ENCODE measurements at regions not wholly inside any gene's neighbourhood (a gene's known extent, or its start where the extent isn't known, plus 50 kb on each side); places are given as distances from the start of the nearest gene placed in this dataset.
"Not testable (repeated sequence)": the region's sequence is repeated elsewhere in the genome, so short reads cannot be mapped to it uniquely, and the experiment has no call there.

GRCh38 chr16:9676560-9677300 is 505.5 kb downstream of the GRIN2A start:
- H3K27ac ChIP-seq (ENCODE audit: low read length); DNase-seq; H3K4me3 ChIP-seq (ENCODE audit: low read length); H3K4me1 ChIP-seq (ENCODE audit: control insufficient read depth, insufficient read depth, low read length); intact Hi-C loops (cut with DNase I); ATAC-seq; H3K9me3 ChIP-seq (ENCODE audit: control insufficient read depth, low read length); H3K27me3 ChIP-seq (ENCODE audit: control insufficient read depth, insufficient read depth): not testable (repeated sequence)
- 88% methylated on average over 12 of the region's 12 CpGs for WGBS

GRCh38 chr16:9677301-9677653 is 505.0 kb downstream of the GRIN2A start:
- no peaks in the 10 kb centered on the region for H3K27me3 ChIP-seq (ENCODE audit: control insufficient read depth, insufficient read depth)
- no peak overlapping the region for H3K27ac ChIP-seq (ENCODE audit: low read length)
- WGBS: 70% methylated on average over 3 of the region's 3 CpGs
- DNase-seq (no peak), ATAC-seq (no peak)
- no peak overlapping the region for H3K4me3 ChIP-seq (ENCODE audit: low read length)
- no peaks in the 10 kb centered on the region for H3K4me1 ChIP-seq (ENCODE audit: control insufficient read depth, insufficient read depth, low read length)
- intact Hi-C loops (cut with DNase I): no loop called here
- no peaks in the 10 kb centered on the region for H3K9me3 ChIP-seq (ENCODE audit: control insufficient read depth, low read length)

- WGBS: 26% methylated on average over 11 of the region's 11 CpGs
- intact Hi-C loops (cut with DNase I): no loop called here
Measured at GRCh38 chr16:9679213-9679767, 502.9 kb downstream of the GRIN2A start.

GRCh38 chr16:9680019-9680655 is 502.1 kb downstream of the GRIN2A start:
- intact Hi-C loops (cut with DNase I): no loop called here
- no peaks in the 10 kb centered on the region for H3K9me3 ChIP-seq (ENCODE audit: control insufficient read depth, low read length)
- H3K4me3 ChIP-seq (ENCODE audit: low read length): no peak overlapping the region
- DNase-seq (no peak), ATAC-seq (no peak)
- no peak overlapping the region for H3K27ac ChIP-seq (ENCODE audit: low read length)
- H3K27me3 ChIP-seq (ENCODE audit: control insufficient read depth, insufficient read depth): no peaks in the 10 kb centered on the region
- WGBS: 46% methylated on average over 7 of the region's 7 CpGs
- H3K4me1 ChIP-seq (ENCODE audit: control insufficient read depth, insufficient read depth, low read length): no peaks in the 10 kb centered on the region

More at GRCh38 chr16:9679213-9679767, 502.9 kb downstream of the GRIN2A start:
- no peaks in the 10 kb centered on the region for H3K9me3 ChIP-seq (ENCODE audit: control insufficient read depth, low read length)
- no peaks in the 10 kb centered on the region for H3K27me3 ChIP-seq (ENCODE audit: control insufficient read depth, insufficient read depth)
- H3K4me3 ChIP-seq (ENCODE audit: low read length): no peak overlapping the region
- ATAC-seq: no peak
- no peak overlapping the region for H3K27ac ChIP-seq (ENCODE audit: low read length)
- DNase-seq: no peak
- H3K4me1 ChIP-seq (ENCODE audit: control insufficient read depth, insufficient read depth, low read length): no peaks in the 10 kb centered on the region

GRCh38 chr16:9680968-9681367 is 501.3 kb downstream of the GRIN2A start:
- 76% methylated on average over 2 of the region's 2 CpGs for whole genome bisulfite sequencing
- Histone ChIP-seq H3K4me1 (ENCODE audit: control insufficient read depth, insufficient read depth, low read length) (no peaks in the 10 kb centered on the region), H3K27ac (ENCODE audit: low read length) (no peak overlapping the region), H3K27me3 (ENCODE audit: control insufficient read depth, insufficient read depth) (no peaks in the 10 kb centered on the region), H3K4me3 (ENCODE audit: low read length) (no peak overlapping the region), H3K9me3 (ENCODE audit: control insufficient read depth, low read length) (no peaks in the 10 kb centered on the region)
- intact Hi-C loops (cut with DNase I): no loop called here
- DNase-seq (no peak), ATAC-seq (no peak)

- 70% methylated on average over 9 of the region's 9 CpGs for WGBS
- Histone ChIP-seq H3K4me3 (ENCODE audit: low read length) (no peak overlapping the region), H3K4me1 (ENCODE audit: control insufficient read depth, insufficient read depth, low read length) (no peaks in the 10 kb centered on the region), H3K27me3 (ENCODE audit: control insufficient read depth, insufficient read depth) (no peaks in the 10 kb centered on the region), H3K9me3 (ENCODE audit: control insufficient read depth, low read length) (no peaks in the 10 kb centered on the region), H3K27ac (ENCODE audit: low read length) (no peak overlapping the region)
- ATAC-seq: no peak
- intact Hi-C loops (cut with DNase I): no loop called here
- no peak for DNase-seq
Measured at GRCh38 chr16:9681508-9681907, 500.7 kb downstream of the GRIN2A start.

- Histone ChIP-seq H3K27me3 (ENCODE audit: control insufficient read depth, insufficient read depth) (no peaks in the 10 kb centered on the region), H3K4me1 (ENCODE audit: control insufficient read depth, insufficient read depth, low read length) (no peaks in the 10 kb centered on the region), H3K9me3 (ENCODE audit: control insufficient read depth, low read length) (no peaks in the 10 kb centered on the region), H3K4me3 (ENCODE audit: low read length) (no peak overlapping the region), H3K27ac (ENCODE audit: low read length) (no peak overlapping the region)
- no peak for DNase-seq
- ATAC-seq: no peak
- intact Hi-C loops (cut with DNase I): no loop called here
- 67% methylated on average over 2 of the region's 2 CpGs for WGBS
Measured at GRCh38 chr16:9682320-9682719, 499.9 kb downstream of the GRIN2A start.

GRCh38 chr16:9683677-9684076 is 498.6 kb downstream of the GRIN2A start:
- H3K4me3 ChIP-seq (ENCODE audit: low read length): no peak overlapping the region
- intact Hi-C loops (cut with DNase I): no loop called here
- no peaks in the 10 kb centered on the region for H3K9me3 ChIP-seq (ENCODE audit: control insufficient read depth, low read length)
- DNase-seq: no peak
- H3K27me3 ChIP-seq (ENCODE audit: control insufficient read depth, insufficient read depth): no peaks in the 10 kb centered on the region
- no peak overlapping the region for H3K27ac ChIP-seq (ENCODE audit: low read length)
- no peaks in the 10 kb centered on the region for H3K4me1 ChIP-seq (ENCODE audit: control insufficient read depth, insufficient read depth, low read length)
- ATAC-seq: no peak

- intact Hi-C loops (cut with DNase I): no loop called here
- no peak overlapping the region for H3K27ac ChIP-seq (ENCODE audit: low read length)
- no peak for ATAC-seq
Measured at GRCh38 chr16:9687737-9688319, 494.4 kb downstream of the GRIN2A start.

GRCh38 chr16:9689597-9689996 is 492.6 kb downstream of the GRIN2A start:
- Histone ChIP-seq H3K27me3 (ENCODE audit: control insufficient read depth, insufficient read depth) (no peaks in the 10 kb centered on the region), H3K27ac (ENCODE audit: low read length) (no peak overlapping the region), H3K9me3 (ENCODE audit: control insufficient read depth, low read length) (no peaks in the 10 kb centered on the region), H3K4me1 (ENCODE audit: control insufficient read depth, insufficient read depth, low read length) (no peaks in the 10 kb centered on the region), H3K4me3 (ENCODE audit: low read length) (no peak overlapping the region)
- DNase-seq (no peak), ATAC-seq (no peak)
- intact Hi-C loops (cut with DNase I): no loop called here

More at GRCh38 chr16:9687737-9688319, 494.4 kb downstream of the GRIN2A start:
- no peak for DNase-seq
- no peaks in the 10 kb centered on the region for H3K9me3 ChIP-seq (ENCODE audit: control insufficient read depth, low read length)
- no peak overlapping the region for H3K4me3 ChIP-seq (ENCODE audit: low read length)
- WGBS: 78% methylated on average over 4 of the region's 4 CpGs
- H3K4me1 ChIP-seq (ENCODE audit: control insufficient read depth, insufficient read depth, low read length): no peaks in the 10 kb centered on the region
- H3K27me3 ChIP-seq (ENCODE audit: control insufficient read depth, insufficient read depth): no peaks in the 10 kb centered on the region

GRCh38 chr16:9695152-9695551 is 487.1 kb downstream of the GRIN2A start:
- ATAC-seq: no peak
- 79% methylated on average over 3 of the region's 3 CpGs for WGBS

More at GRCh38 chr16:9695152-9695551, 487.1 kb downstream of the GRIN2A start:
- Histone ChIP-seq H3K27ac (ENCODE audit: low read length) (no peak overlapping the region), H3K4me1 (ENCODE audit: control insufficient read depth, insufficient read depth, low read length) (no peaks in the 10 kb centered on the region), H3K4me3 (ENCODE audit: low read length) (no peak overlapping the region), H3K9me3 (ENCODE audit: control insufficient read depth, low read length) (no peaks in the 10 kb centered on the region), H3K27me3 (ENCODE audit: control insufficient read depth, insufficient read depth) (no peaks in the 10 kb centered on the region)
- intact Hi-C loops (cut with DNase I): no loop called here
- DNase-seq: no peak
